ENCODE measurements at regions not wholly inside any gene's neighbourhood (a gene's known extent, or its start where the extent isn't known, plus 50 kb on each side); places are given as distances from the start of the nearest gene placed in this dataset.
"Not testable (repeated sequence)": the region's sequence is repeated elsewhere in the genome, so short reads cannot be mapped to it uniquely, and the experiment has no call there.

GRCh38 chr11:33956611-33957010 lies 64.7 kb upstream of the LMO2 start:
- POLR2A ChIA-PET, result no interaction called here
- no peak for TF ChIP-seq CTCF (IDR thresholded peaks at IDR 0.05; ENCODE audit: insufficient read depth, low read depth, low read length)
- CTCF ChIA-PET, result no interaction called here

GRCh38 chr11:33953289-33953688 lies 61.4 kb upstream of the LMO2 start:
- POLR2A ChIA-PET, result no interaction called here
- no peak for TF ChIP-seq CTCF (IDR thresholded peaks at IDR 0.05; ENCODE audit: insufficient read depth, low read depth, low read length)

More at GRCh38 chr11:33956611-33957010, 64.7 kb upstream of the LMO2 start:
- peaks cover 5% of the 10 kb centered on the region for H3K27me3 ChIP-seq (ENCODE audit: control insufficient read depth, insufficient read depth, low read length)
- no peaks in the 10 kb centered on the region for H3K36me3 ChIP-seq (ENCODE audit: control insufficient read depth, insufficient read depth, low read length)
- no peak for DNase-seq (ENCODE audit: low read depth)
- no peak overlapping the region for H3K4me3 ChIP-seq (ENCODE audit: low read depth, low read length)

GRCh38 chr11:33952805-33953204 lies 60.9 kb upstream of the LMO2 start:
- Histone ChIP-seq H3K4me3 (ENCODE audit: low read depth, low read length) (no peak overlapping the region), H3K27me3 (ENCODE audit: control insufficient read depth, insufficient read depth, low read length) (peaks cover 9% of the 10 kb centered on the region), H3K36me3 (ENCODE audit: control insufficient read depth, insufficient read depth, low read length) (no peaks in the 10 kb centered on the region)
- no peak for TF ChIP-seq CTCF (IDR thresholded peaks at IDR 0.05; ENCODE audit: insufficient read depth, low read depth, low read length)
- POLR2A ChIA-PET, result no interaction called here
- CTCF ChIA-PET, result interaction anchor here (0.7 kb wide), 1 partner anchor 13 kb away, joined by 3 read pairs; no protein-coding TSS in a partner anchor
- no peak for DNase-seq (ENCODE audit: low read depth)

More at GRCh38 chr11:33953289-33953688, 61.4 kb upstream of the LMO2 start:
- CTCF ChIA-PET, result no interaction called here
- no peak for DNase-seq (ENCODE audit: low read depth)
- H3K4me3 ChIP-seq (ENCODE audit: low read depth, low read length), result no peak overlapping the region
- peaks cover 9% of the 10 kb centered on the region for H3K27me3 ChIP-seq (ENCODE audit: control insufficient read depth, insufficient read depth, low read length)
- H3K36me3 ChIP-seq (ENCODE audit: control insufficient read depth, insufficient read depth, low read length), result no peaks in the 10 kb centered on the region

- ChIA-PET CTCF (interaction anchor here (2.1 kb wide), 1 partner anchor 22 kb away, joined by 4 read pairs; no protein-coding TSS in a partner anchor), POLR2A (no interaction called here)
- DNase-seq (ENCODE audit: low read depth), result no peak
- H3K36me3 ChIP-seq (ENCODE audit: control insufficient read depth, insufficient read depth, low read length), result no peaks in the 10 kb centered on the region
- no peak for TF ChIP-seq CTCF (IDR thresholded peaks at IDR 0.05; ENCODE audit: insufficient read depth, low read depth, low read length)
- H3K27me3 ChIP-seq (ENCODE audit: control insufficient read depth, insufficient read depth, low read length), result peaks cover 6% of the 10 kb centered on the region
- no peak overlapping the region for H3K4me3 ChIP-seq (ENCODE audit: low read depth, low read length)
Measured at GRCh38 chr11:33949252-33949913, 57.5 kb upstream of the LMO2 start.

GRCh38 chr11:33948494-33948893 lies 56.6 kb upstream of the LMO2 start:
- no peak for DNase-seq (ENCODE audit: low read depth)
- POLR2A ChIA-PET, result no interaction called here
- Histone ChIP-seq H3K27me3 (ENCODE audit: control insufficient read depth, insufficient read depth, low read length) (peaks cover 5% of the 10 kb centered on the region; the same call in 1 of the 2 replicates), H3K36me3 (ENCODE audit: control insufficient read depth, insufficient read depth, low read length) (no peaks in the 10 kb centered on the region), H3K4me3 (ENCODE audit: low read depth, low read length) (no peak overlapping the region)
- TF ChIP-seq CTCF (IDR thresholded peaks at IDR 0.05; ENCODE audit: insufficient read depth, low read depth, low read length), result no peak
- CTCF ChIA-PET, result interaction anchor here (1.3 to 2.1 kb wide), 2 partner anchors 23 to 39 kb away, joined by 4 read pairs; no protein-coding TSS in a partner anchor

- DNase-seq (ENCODE audit: low read depth); H3K27me3 ChIP-seq (ENCODE audit: control insufficient read depth, insufficient read depth, low read length); H3K36me3 ChIP-seq (ENCODE audit: control insufficient read depth, insufficient read depth, low read length); POLR2A ChIA-PET; H3K4me3 ChIP-seq (ENCODE audit: low read depth, low read length): not testable (repeated sequence)
- CTCF ChIA-PET, result interaction anchor here (1.3 to 2.1 kb wide), 2 partner anchors 23 to 39 kb away, joined by 4 read pairs; no protein-coding TSS in a partner anchor
Measured at GRCh38 chr11:33947918-33948317, 56.0 kb upstream of the LMO2 start.

Data from BJ (cell line).